Parathyroid adenoma (tissue), 2 donors: ENCODE measurements at regions not wholly inside any gene's neighbourhood (a gene's known extent, or its start where the extent isn't known, plus 50 kb on each side); places are given as distances from the start of the nearest gene placed in this dataset.

Source experiments
- H2AFZ ChIP-seq: fragments of 300-600 bp; sonication (generic); one replicate; pipeline ENCODE4 v1.7.0; 2017; ENCODE audit warnings: antibody characterized with exemption, mild to moderate bottlenecking
- H3K27ac ChIP-seq: fragments of 300-600 bp; sonication (generic); one replicate; pipeline ENCODE4 v1.7.0; 2017
- H3K27me3 ChIP-seq: fragments of 300-600 bp; sonication (generic); one replicate; pipeline ENCODE4 v1.7.0; 2017; ENCODE audit warnings: low read length; ENCODE audit not compliant: control insufficient read depth, insufficient read depth
- H3K36me3 ChIP-seq: fragments of 300-600 bp; sonication (generic); one replicate; pipeline ENCODE4 v1.7.0; 2017; ENCODE audit warnings: low read length; ENCODE audit not compliant: control insufficient read depth, insufficient read depth
- H3K4me1 ChIP-seq: fragments of 300-600 bp; sonication (generic); one replicate; pipeline ENCODE4 v1.7.0; 2017; ENCODE audit warnings: control low read depth
- H3K4me2 ChIP-seq: fragments of 300-600 bp; sonication (generic); one replicate; pipeline ENCODE4 v1.7.0; 2017; ENCODE audit warnings: low read length
- H3K4me3 ChIP-seq: fragments of 300-600 bp; sonication (generic); one replicate; pipeline ENCODE4 v1.7.0; 2017; ENCODE audit warnings: low read depth, low read length
- H3K79me2 ChIP-seq: fragments of 300-600 bp; sonication (generic); one replicate; pipeline ENCODE4 v1.7.0; 2017; ENCODE audit warnings: control low read depth
- H3K9ac ChIP-seq: fragments of 300-600 bp; sonication (generic); one replicate; pipeline ENCODE4 v1.7.0; 2017; ENCODE audit warnings: mild to moderate bottlenecking
- H3K9me3 ChIP-seq: fragments of 300-600 bp; sonication (generic); one replicate; pipeline ENCODE4 v1.7.0; 2017; ENCODE audit warnings: low read length; ENCODE audit not compliant: control insufficient read depth
- TF ChIP-seq, protein P1 (sequence below): fragments of 300-600 bp; sonication (generic); IDR thresholded peaks from one replicate; pipeline ENCODE4 v1.7.0; 2017; ENCODE audit warnings: antibody characterized with exemption, mild to moderate bottlenecking
- donor health status: primary hyperparathyroidism.

DNA sequence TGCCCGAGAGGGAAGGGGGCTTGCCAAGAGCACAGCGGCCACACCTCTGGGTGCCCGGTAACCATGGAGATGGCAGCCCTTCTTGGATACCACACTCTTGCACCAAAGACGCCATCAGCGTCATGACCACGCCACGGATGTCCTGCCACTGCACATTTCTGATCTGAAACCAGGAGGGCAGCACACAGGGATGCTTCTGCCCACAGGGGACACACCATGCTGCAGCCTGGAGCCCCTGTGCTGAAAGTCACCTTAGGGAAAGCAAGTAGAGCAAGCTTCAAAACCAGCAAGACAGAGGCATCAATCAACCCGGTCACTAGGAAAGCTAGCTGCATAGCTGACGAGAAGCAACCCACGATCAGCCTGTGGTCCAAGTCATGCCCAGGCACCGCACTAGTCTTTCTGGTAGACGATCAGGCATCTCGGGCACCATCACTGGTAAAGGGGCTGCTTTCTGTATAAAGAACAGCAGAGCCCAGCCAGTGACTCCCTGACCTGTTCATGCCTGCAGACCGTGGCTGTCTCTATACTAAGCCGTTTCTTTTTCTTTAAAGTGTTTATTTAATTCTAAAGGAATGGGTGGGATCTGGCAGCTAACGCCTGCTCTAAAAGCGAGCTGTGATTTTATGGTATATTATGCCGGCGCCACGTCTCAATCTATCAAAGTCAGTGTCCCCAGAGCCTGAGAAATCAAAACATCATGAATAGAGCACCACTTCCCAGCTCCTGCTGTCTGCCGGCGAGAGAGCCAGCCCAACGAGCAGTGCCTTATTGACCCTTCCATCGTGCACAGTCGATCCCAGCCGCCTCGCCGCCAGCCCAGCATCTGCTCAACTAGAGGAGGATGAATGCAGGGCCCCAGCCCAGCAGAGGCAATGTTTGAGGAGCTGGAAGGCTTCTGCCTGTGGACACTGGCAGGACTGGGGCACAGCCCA, 244.7 kb downstream of the RBFOX3 start:
- no peak overlapping the region for H3K9ac ChIP-seq
- no peak overlapping the region for H3K4me3 ChIP-seq
- no peaks in the 10 kb centered on the region for H3K9me3 ChIP-seq
- TF ChIP-seq, protein P1, sequence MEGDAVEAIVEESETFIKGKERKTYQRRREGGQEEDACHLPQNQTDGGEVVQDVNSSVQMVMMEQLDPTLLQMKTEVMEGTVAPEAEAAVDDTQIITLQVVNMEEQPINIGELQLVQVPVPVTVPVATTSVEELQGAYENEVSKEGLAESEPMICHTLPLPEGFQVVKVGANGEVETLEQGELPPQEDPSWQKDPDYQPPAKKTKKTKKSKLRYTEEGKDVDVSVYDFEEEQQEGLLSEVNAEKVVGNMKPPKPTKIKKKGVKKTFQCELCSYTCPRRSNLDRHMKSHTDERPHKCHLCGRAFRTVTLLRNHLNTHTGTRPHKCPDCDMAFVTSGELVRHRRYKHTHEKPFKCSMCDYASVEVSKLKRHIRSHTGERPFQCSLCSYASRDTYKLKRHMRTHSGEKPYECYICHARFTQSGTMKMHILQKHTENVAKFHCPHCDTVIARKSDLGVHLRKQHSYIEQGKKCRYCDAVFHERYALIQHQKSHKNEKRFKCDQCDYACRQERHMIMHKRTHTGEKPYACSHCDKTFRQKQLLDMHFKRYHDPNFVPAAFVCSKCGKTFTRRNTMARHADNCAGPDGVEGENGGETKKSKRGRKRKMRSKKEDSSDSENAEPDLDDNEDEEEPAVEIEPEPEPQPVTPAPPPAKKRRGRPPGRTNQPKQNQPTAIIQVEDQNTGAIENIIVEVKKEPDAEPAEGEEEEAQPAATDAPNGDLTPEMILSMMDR = no peak
- no peak overlapping the region for H3K4me2 ChIP-seq
- H3K36me3 ChIP-seq = no peaks in the 10 kb centered on the region
- H3K27ac ChIP-seq = no peak overlapping the region
- no peak overlapping the region for H2AFZ ChIP-seq
- no peaks in the 10 kb centered on the region for H3K79me2 ChIP-seq
- no peaks in the 10 kb centered on the region for H3K27me3 ChIP-seq
- H3K4me1 ChIP-seq = no peaks in the 10 kb centered on the region

DNA sequence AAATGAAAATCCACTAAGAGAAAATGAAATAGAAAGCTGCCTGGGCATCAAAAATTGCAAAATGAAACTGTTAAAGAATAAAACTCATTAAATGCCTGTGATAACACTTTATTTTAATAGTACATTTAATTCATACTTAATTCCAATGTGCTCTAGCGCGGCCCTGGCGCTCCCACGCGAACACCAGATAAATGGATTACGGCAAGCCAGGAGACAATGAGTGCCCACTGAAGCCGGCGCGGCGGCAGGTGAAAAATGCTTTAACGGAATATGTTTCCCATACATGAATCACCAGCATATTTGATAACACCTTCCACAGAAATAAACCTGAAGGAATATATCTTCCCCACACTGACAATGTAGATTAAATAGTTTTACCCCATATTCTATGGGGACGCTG, 245.5 kb downstream of the RBFOX3 start:
- TF ChIP-seq, protein P1 = no peak
- no peaks in the 10 kb centered on the region for H3K4me1 ChIP-seq
- no peak overlapping the region for H3K4me2 ChIP-seq
- no peak overlapping the region for H2AFZ ChIP-seq
- no peaks in the 10 kb centered on the region for H3K36me3 ChIP-seq
- H3K27me3 ChIP-seq = no peaks in the 10 kb centered on the region
- no peaks in the 10 kb centered on the region for H3K79me2 ChIP-seq
- no peak overlapping the region for H3K9ac ChIP-seq
- no peaks in the 10 kb centered on the region for H3K9me3 ChIP-seq
- no peak overlapping the region for H3K4me3 ChIP-seq
- no peak overlapping the region for H3K27ac ChIP-seq

DNA sequence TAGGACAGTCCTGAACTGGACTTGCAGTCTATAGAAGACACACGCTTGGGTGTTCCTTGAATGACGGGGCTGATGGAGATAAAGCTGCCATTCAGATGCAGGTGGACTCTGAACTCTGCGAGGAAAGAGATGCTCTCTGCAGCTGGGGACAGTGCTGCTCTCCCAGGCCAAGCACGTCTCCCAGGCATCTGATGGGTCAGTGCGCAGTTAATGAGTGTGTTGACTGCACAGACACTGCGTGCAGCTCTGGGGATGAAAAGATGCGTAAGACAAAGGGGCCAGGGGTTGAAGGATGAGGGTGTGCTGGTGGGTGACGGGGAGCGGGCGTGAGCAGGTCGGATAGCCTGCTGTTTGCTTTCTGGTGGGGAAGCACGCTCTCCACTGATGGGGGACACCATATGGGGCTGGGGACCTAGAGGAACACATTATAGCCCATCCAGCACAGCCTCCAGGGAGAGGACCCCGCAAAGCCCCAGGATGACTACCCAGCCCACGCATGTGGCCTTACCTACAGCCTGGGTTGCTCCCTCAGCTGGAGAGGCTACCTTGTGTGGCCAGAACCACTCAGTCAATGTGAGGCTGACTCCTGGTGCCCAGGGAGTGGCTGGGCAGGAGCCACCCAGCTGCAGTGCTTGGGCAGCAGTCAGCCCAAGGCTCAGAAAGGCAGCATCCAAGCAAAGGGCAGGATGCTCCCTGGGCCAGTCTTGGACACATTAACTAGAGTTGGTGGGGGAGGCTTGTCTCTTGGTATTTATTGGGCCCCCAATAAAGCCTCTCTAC, 246.3 kb downstream of the RBFOX3 start:
- Histone ChIP-seq H3K36me3 (no peaks in the 10 kb centered on the region), H2AFZ (no peak overlapping the region), H3K9ac (no peak overlapping the region), H3K27me3 (no peaks in the 10 kb centered on the region), H3K9me3 (no peaks in the 10 kb centered on the region), H3K79me2 (no peaks in the 10 kb centered on the region), H3K4me3 (no peak overlapping the region), H3K4me1 (no peaks in the 10 kb centered on the region), H3K4me2 (no peak overlapping the region), H3K27ac (no peak overlapping the region)
- TF ChIP-seq, protein P1 = no peak

DNA sequence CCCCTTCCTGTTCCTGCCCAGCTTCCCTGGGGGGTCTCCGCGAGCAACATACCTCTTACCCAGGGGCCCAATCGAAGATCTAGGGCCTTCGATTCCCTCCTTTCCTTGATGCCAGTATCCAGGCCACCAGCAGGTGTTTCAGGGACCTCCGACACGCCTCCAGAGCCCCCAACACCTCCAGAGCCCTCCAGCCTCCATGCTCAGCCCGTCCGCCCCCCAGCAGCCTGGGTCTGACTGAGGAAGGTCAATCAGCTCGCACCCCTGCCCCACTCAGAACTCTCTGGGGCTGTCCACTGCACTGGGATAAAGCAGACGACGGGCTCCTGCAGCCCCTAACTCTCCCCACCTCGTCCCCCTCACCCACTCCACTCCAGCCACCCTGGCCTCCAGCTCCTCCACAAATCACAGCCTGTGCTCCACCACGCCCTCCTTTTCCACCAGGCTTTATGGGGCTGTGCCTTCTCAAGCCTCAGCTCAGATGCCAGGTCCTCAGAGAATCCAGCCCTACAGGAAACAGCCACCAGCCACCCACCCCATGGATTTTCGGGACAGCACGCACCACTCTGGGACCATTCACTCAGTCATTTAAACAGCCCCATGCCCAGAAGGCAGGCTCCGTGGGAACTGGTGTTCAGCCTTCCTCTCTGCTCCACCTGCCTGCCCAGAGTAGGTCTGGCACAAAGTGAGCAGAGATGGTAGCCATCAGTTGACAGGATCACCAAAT, 247.1 kb downstream of the RBFOX3 start:
- H3K9me3 ChIP-seq = no peaks in the 10 kb centered on the region

More for the DNA sequence above, 247.1 kb downstream of the RBFOX3 start:
- Histone ChIP-seq H3K36me3 (no peaks in the 10 kb centered on the region), H2AFZ (no peak overlapping the region), H3K27ac (no peak overlapping the region), H3K79me2 (no peaks in the 10 kb centered on the region), H3K4me1 (no peaks in the 10 kb centered on the region), H3K4me3 (no peak overlapping the region), H3K9ac (no peak overlapping the region), H3K27me3 (no peaks in the 10 kb centered on the region), H3K4me2 (no peak overlapping the region)
- TF ChIP-seq, protein P1 = no peak
